ENCODE measurements at regions not wholly inside any gene's neighbourhood (a gene's known extent, or its start where the extent isn't known, plus 50 kb on each side); places are given as distances from the start of the nearest gene placed in this dataset.

GRCh38 chr10:6871128-6871527, 291.1 kb upstream of the PRKCQ start:
- Histone ChIP-seq H4K8ac (ENCODE audit: low read length) (no peak overlapping the region), H3K79me1 (replicated peaks; ENCODE audit: low read length, poor library complexity, severe bottlenecking) (no peaks in the 10 kb centered on the region), H2BK12ac (ENCODE audit: low read length in 2 of 2) (no peak overlapping the region), H2BK120ac (ENCODE audit: low read depth, low read length) (no peak overlapping the region), H3K18ac (ENCODE audit: low read depth in 1 of 2, low read length in 2 of 2) (no peak overlapping the region), H4K91ac (ENCODE audit: low read length) (no peak overlapping the region), H3K23ac (ENCODE audit: low read length in 2 of 2) (no peak overlapping the region), H2AFZ (ENCODE audit: low read depth, low read length) (no peak overlapping the region), H3K9me3 (ENCODE audit: control insufficient read depth, low read length) (no peaks in the 10 kb centered on the region), H2BK5ac (ENCODE audit: low read depth, low read length, poor library complexity, severe bottlenecking) (no peak overlapping the region), H2BK15ac (ENCODE audit: low read depth, poor library complexity, severe bottlenecking) (no peak overlapping the region), H3K4me3 (ENCODE audit: insufficient read depth in 1 of 2, low read depth in 1 of 2, low read length in 2 of 2) (no peak overlapping the region), H2AK5ac (ENCODE audit: low read length, severe bottlenecking) (no peak overlapping the region), H3K4me2 (ENCODE audit: low read length, poor library complexity, severe bottlenecking) (no peak overlapping the region), H3K4ac (ENCODE audit: low read depth in 1 of 2, low read length in 2 of 2) (no peak overlapping the region), H3K36me3 (ENCODE audit: control insufficient read depth in 1 of 2, insufficient read depth in 2 of 2, low read depth in 1 of 2, low read length in 2 of 2) (no peaks in the 10 kb centered on the region), H3K4me1 (ENCODE audit: control insufficient read depth, insufficient read depth, low read depth, low read length) (no peaks in the 10 kb centered on the region), H3K27me3 (ENCODE audit: control insufficient read depth in 1 of 2, insufficient read depth in 1 of 2, low read length in 2 of 2) (peaks cover 0 to 61% of the 10 kb centered on the region in 2 experiments), H3K9ac (ENCODE audit: low read length) (no peak overlapping the region), H3K14ac (ENCODE audit: low read length in 2 of 2) (no peak overlapping the region), H3K27ac (ENCODE audit: low read length, poor library complexity, severe bottlenecking) (no peak overlapping the region)
- 99% methylated on average over 7 of the region's 10 CpGs for WGBS
- DNase-seq: no peak

- H3K23ac ChIP-seq (ENCODE audit: low read length in 2 of 2): no peak overlapping the region
- no peak for DNase-seq
- H3K18ac ChIP-seq (ENCODE audit: low read depth in 1 of 2, low read length in 2 of 2): no peak overlapping the region
- no peak overlapping the region for H2BK120ac ChIP-seq (ENCODE audit: low read depth, low read length)
- H3K27ac ChIP-seq (ENCODE audit: low read length, poor library complexity, severe bottlenecking): no peak overlapping the region
- H4K91ac ChIP-seq (ENCODE audit: low read length): no peak overlapping the region
- H3K4me2 ChIP-seq (ENCODE audit: low read length, poor library complexity, severe bottlenecking): no peak overlapping the region
- peaks cover 0 to 62% of the 10 kb centered on the region in 2 experiments for H3K27me3 ChIP-seq (ENCODE audit: control insufficient read depth in 1 of 2, insufficient read depth in 1 of 2, low read length in 2 of 2)
- no peaks in the 10 kb centered on the region for H3K9me3 ChIP-seq (ENCODE audit: control insufficient read depth, low read length)
- no peaks in the 10 kb centered on the region for H3K36me3 ChIP-seq (ENCODE audit: control insufficient read depth in 1 of 2, insufficient read depth in 2 of 2, low read depth in 1 of 2, low read length in 2 of 2)
- no peak overlapping the region for H2BK15ac ChIP-seq (ENCODE audit: low read depth, poor library complexity, severe bottlenecking)
- H2AFZ ChIP-seq (ENCODE audit: low read depth, low read length): no peak overlapping the region
- H3K14ac ChIP-seq (ENCODE audit: low read length in 2 of 2): no peak overlapping the region
- no peak overlapping the region for H2BK12ac ChIP-seq (ENCODE audit: low read length in 2 of 2)
- WGBS: 87% methylated on average over 5 of the region's 6 CpGs
- H3K4me1 ChIP-seq (ENCODE audit: control insufficient read depth, insufficient read depth, low read depth, low read length): no peaks in the 10 kb centered on the region
- no peak overlapping the region for H2BK5ac ChIP-seq (ENCODE audit: low read depth, low read length, poor library complexity, severe bottlenecking)
- no peak overlapping the region for H3K4me3 ChIP-seq (ENCODE audit: insufficient read depth in 1 of 2, low read depth in 1 of 2, low read length in 2 of 2)
- no peak overlapping the region for H4K8ac ChIP-seq (ENCODE audit: low read length)
- H3K79me1 ChIP-seq (replicated peaks; ENCODE audit: low read length, poor library complexity, severe bottlenecking): no peaks in the 10 kb centered on the region
- H3K9ac ChIP-seq (ENCODE audit: low read length): no peak overlapping the region
- no peak overlapping the region for H3K4ac ChIP-seq (ENCODE audit: low read depth in 1 of 2, low read length in 2 of 2)
- H2AK5ac ChIP-seq (ENCODE audit: low read length, severe bottlenecking): no peak overlapping the region
Observed at GRCh38 chr10:6868036-6868725, 288.1 kb upstream of the PRKCQ start.

GRCh38 chr10:6866757-6867156, 286.7 kb upstream of the PRKCQ start:
- H2BK5ac ChIP-seq (ENCODE audit: low read depth, low read length, poor library complexity, severe bottlenecking): no peak overlapping the region
- no peak overlapping the region for H4K91ac ChIP-seq (ENCODE audit: low read length)
- H4K8ac ChIP-seq (ENCODE audit: low read length): no peak overlapping the region
- no peak overlapping the region for H3K4me2 ChIP-seq (ENCODE audit: low read length, poor library complexity, severe bottlenecking)
- H2BK12ac ChIP-seq (ENCODE audit: low read length in 2 of 2): no peak overlapping the region
- no peak overlapping the region for H3K14ac ChIP-seq (ENCODE audit: low read length in 2 of 2)
- peaks cover 0 to 50% of the 10 kb centered on the region in 2 experiments for H3K27me3 ChIP-seq (ENCODE audit: control insufficient read depth in 1 of 2, insufficient read depth in 1 of 2, low read length in 2 of 2)
- no peak overlapping the region for H2AK5ac ChIP-seq (ENCODE audit: low read length, severe bottlenecking)
- no peaks in the 10 kb centered on the region for H3K9me3 ChIP-seq (ENCODE audit: control insufficient read depth, low read length)
- H3K36me3 ChIP-seq (ENCODE audit: control insufficient read depth in 1 of 2, insufficient read depth in 2 of 2, low read depth in 1 of 2, low read length in 2 of 2): no peaks in the 10 kb centered on the region
- no peak overlapping the region for H3K9ac ChIP-seq (ENCODE audit: low read length)
- no peak overlapping the region for H3K23ac ChIP-seq (ENCODE audit: low read length in 2 of 2)
- no peak overlapping the region for H2BK15ac ChIP-seq (ENCODE audit: low read depth, poor library complexity, severe bottlenecking)
- H3K27ac ChIP-seq (ENCODE audit: low read length, poor library complexity, severe bottlenecking): no peak overlapping the region
- no peak overlapping the region for H3K18ac ChIP-seq (ENCODE audit: low read depth in 1 of 2, low read length in 2 of 2)
- H2AFZ ChIP-seq (ENCODE audit: low read depth, low read length): no peak overlapping the region
- no peaks in the 10 kb centered on the region for H3K79me1 ChIP-seq (replicated peaks; ENCODE audit: low read length, poor library complexity, severe bottlenecking)
- 90% methylated on average over 2 of the region's 2 CpGs for WGBS
- H3K4ac ChIP-seq (ENCODE audit: low read depth in 1 of 2, low read length in 2 of 2): no peak overlapping the region
- no peaks in the 10 kb centered on the region for H3K4me1 ChIP-seq (ENCODE audit: control insufficient read depth, insufficient read depth, low read depth, low read length)
- H3K4me3 ChIP-seq (ENCODE audit: insufficient read depth in 1 of 2, low read depth in 1 of 2, low read length in 2 of 2): no peak overlapping the region
- no peak for DNase-seq
- H2BK120ac ChIP-seq (ENCODE audit: low read depth, low read length): no peak overlapping the region

GRCh38 chr10:6864142-6864541, 284.1 kb upstream of the PRKCQ start:
- Histone ChIP-seq H2BK12ac (ENCODE audit: low read length in 2 of 2) (no peak overlapping the region), H3K23ac (ENCODE audit: low read length in 2 of 2) (no peak overlapping the region), H3K79me1 (replicated peaks; ENCODE audit: low read length, poor library complexity, severe bottlenecking) (no peaks in the 10 kb centered on the region), H3K4ac (ENCODE audit: low read depth in 1 of 2, low read length in 2 of 2) (no peak overlapping the region), H2BK5ac (ENCODE audit: low read depth, low read length, poor library complexity, severe bottlenecking) (no peak overlapping the region), H3K4me1 (ENCODE audit: control insufficient read depth, insufficient read depth, low read depth, low read length) (no peaks in the 10 kb centered on the region), H2AFZ (ENCODE audit: low read depth, low read length) (no peak overlapping the region), H3K18ac (ENCODE audit: low read depth in 1 of 2, low read length in 2 of 2) (no peak overlapping the region), H4K8ac (ENCODE audit: low read length) (no peak overlapping the region), H2BK120ac (ENCODE audit: low read depth, low read length) (no peak overlapping the region), H3K27ac (ENCODE audit: low read length, poor library complexity, severe bottlenecking) (no peak overlapping the region), H4K91ac (ENCODE audit: low read length) (no peak overlapping the region), H3K27me3 (ENCODE audit: control insufficient read depth in 1 of 2, insufficient read depth in 1 of 2, low read length in 2 of 2) (peaks cover 0 to 28% of the 10 kb centered on the region in 2 experiments), H2BK15ac (ENCODE audit: low read depth, poor library complexity, severe bottlenecking) (no peak overlapping the region), H3K4me3 (ENCODE audit: insufficient read depth in 1 of 2, low read depth in 1 of 2, low read length in 2 of 2) (no peak overlapping the region), H3K4me2 (ENCODE audit: low read length, poor library complexity, severe bottlenecking) (no peak overlapping the region), H3K9me3 (ENCODE audit: control insufficient read depth, low read length) (no peaks in the 10 kb centered on the region), H3K36me3 (ENCODE audit: control insufficient read depth in 1 of 2, insufficient read depth in 2 of 2, low read depth in 1 of 2, low read length in 2 of 2) (no peaks in the 10 kb centered on the region), H2AK5ac (ENCODE audit: low read length, severe bottlenecking) (no peak overlapping the region), H3K14ac (ENCODE audit: low read length in 2 of 2) (no peak overlapping the region), H3K9ac (ENCODE audit: low read length) (no peak overlapping the region)
- 94% methylated on average over 2 of the region's 6 CpGs for WGBS
- no peak for DNase-seq

Data from mesenchymal stem cell (in vitro differentiated cells and primary cell).